Superior temporal gyrus (tissue), 1 donor: ENCODE measurements at regions not wholly inside any gene's neighbourhood (a gene's known extent, or its start where the extent isn't known, plus 50 kb on each side); places are given as distances from the start of the nearest gene placed in this dataset.
"Not testable (repeated sequence)": the region's sequence is repeated elsewhere in the genome, so short reads cannot be mapped to it uniquely, and the experiment has no call there.

Experiments
- DNase-seq: peaks from one replicate; pipeline ENCODE4 v3.0.0-alpha.2; 2016; ENCODE audit errors: extremely low spot score

DNA sequence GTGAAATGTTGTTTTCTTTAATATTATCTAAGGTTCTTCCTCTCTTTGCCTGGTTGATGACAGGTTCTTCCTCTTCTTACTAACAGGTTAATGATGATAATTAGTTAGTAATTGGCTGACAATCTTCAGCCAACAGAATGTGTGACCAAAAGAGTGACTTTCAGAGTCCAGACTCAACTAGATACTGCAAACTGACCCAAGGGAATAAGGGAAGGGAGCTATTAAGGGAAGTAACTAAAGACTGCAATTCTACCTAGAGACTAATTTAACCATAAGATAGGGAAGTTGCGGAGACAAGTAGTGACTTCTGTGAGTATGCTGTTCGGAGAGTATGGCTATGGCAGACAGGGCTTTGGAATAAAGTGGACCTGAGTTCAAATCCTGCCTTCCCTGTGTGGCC lies 127.3 kb upstream of the TACR1 start:
- no peak for DNase-seq

GRCh38 chr2:75325594-75325993 lies 126.3 kb upstream of the TACR1 start:
- no peak for DNase-seq

DNA sequence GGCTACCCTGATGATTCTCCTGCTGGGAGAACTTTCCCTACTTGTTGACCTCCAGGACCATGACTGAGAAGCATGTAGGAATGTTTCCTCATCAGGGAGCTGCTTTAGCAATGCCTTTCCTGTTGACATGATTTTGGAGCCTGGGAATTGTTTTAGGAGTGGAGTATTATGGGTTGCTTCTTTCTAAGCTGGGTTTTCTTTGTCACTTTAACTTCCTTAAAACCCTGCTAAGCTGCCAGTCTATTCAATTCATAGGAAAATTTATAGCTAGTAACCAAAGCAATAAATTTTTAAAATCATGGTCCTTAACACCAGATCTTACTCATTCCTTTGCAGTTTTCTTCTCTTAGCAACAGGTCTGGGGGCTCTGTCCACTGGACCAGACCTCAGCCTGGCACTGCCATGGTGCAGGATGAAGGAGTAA lies 125.6 kb upstream of the TACR1 start:
- DNase-seq, result no peak

DNA sequence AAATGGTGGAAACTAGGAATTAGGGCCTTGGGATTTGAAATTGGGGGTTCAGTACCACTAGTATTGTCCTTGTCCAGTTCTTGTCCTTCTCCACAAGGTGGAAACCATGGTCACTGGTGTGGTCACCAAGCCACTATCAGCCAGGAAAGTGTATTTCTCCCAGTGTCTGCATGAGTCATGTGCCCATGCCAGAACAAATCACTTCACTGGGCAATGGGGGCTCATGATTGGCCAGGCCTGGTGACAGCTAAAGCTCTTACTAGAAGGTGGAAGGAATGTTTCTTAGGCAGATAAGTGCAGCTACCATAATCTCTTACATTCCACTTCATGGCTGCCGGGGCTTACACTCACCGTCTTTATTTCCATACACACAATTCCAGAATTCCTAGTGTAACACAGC lies 124.8 kb upstream of the TACR1 start:
- no peak for DNase-seq

GRCh38 chr2:75321599-75321922 lies 122.2 kb upstream of the TACR1 start:
- DNase-seq, result no peak

- DNase-seq, result no peak
These were observed 121.7 kb upstream of the TACR1 start for GRCh38 chr2:75320898-75321598.

DNA sequence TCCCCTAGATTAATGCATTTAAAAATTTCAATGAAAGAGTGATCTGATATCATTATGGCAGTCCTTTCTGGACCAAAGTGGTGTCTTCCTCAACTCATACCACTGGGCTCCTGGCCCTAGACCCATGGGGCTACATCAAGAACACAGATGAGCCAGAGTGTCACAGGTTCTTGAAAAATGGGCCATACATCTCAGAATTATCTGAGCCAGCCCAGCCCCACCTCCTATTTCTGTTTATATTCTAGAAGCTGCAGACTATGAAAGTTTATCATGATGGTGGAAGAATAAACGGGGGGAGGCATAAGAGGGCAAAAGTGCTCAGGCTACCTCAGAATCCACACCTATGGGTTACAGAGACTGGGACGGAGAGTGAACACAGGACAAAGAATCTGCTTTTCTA lies 120.6 kb upstream of the TACR1 start:
- DNase-seq, result no peak

DNA sequence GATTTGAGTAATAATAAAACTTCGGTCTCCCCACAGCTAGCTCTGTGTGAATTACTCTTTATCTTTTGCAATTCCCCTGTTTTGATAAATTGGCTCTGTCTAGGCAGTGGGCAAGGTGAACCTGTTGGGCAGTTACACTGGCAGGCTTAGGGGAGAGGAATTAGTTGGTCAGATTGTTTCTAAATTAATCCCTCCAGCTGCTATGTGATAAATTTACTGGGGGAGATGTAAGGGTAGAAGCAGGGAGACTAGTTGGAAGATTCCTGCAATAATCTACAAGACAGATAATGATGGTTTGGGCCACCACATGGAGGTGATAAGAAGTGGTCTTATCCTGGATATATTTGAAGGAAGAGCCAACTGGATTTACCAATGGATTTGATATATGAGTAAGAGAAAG lies 118.5 kb upstream of the TACR1 start:
- no peak for DNase-seq

- DNase-seq, result no peak
These were observed 118.0 kb upstream of the TACR1 start for GRCh38 chr2:75317316-75317715.

DNA sequence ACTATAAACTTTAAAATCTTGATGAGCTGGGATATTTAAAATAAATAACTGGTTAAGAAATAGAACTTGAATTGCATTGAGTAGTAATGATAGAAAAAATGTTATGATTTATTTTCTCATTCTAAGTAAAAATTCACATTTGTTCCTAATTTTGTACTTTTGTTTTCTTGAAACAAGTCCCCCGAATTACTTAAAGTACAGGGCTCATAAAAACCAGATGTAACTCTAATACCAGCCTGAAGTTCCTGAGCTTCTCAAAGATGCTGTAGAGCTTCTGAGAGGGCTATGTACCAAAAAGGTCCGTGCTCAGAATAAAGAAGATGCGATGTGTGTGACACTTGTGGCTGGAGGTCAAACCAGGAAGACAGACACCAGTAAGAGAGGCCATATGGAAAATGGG lies 116.1 kb upstream of the TACR1 start:
- DNase-seq, result no peak

- DNase-seq, result no peak
These were observed 112.7 kb upstream of the TACR1 start for GRCh38 chr2:75311993-75312392.

DNA sequence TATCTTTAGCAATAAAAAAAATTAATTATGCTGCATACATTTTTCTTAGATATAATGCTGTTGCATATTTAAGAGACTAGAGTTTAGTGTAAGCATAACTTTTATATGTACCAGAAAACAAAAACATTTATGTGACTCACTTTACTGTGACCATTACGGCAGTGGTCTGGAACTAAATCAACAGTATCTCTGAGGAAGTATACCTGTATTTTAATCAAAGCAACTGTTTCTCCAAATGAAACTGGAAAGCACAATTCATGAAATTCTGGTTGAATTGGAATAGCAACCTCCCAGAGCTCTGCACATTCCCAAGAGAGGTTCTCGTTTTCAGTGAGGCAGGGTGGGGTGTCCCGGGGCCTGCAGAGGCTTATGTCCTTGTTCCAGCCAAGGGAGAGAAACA lies 112.2 kb upstream of the TACR1 start:
- DNase-seq, result no peak

GRCh38 chr2:75310876-75311275 lies 111.6 kb upstream of the TACR1 start:
- no peak for DNase-seq

DNA sequence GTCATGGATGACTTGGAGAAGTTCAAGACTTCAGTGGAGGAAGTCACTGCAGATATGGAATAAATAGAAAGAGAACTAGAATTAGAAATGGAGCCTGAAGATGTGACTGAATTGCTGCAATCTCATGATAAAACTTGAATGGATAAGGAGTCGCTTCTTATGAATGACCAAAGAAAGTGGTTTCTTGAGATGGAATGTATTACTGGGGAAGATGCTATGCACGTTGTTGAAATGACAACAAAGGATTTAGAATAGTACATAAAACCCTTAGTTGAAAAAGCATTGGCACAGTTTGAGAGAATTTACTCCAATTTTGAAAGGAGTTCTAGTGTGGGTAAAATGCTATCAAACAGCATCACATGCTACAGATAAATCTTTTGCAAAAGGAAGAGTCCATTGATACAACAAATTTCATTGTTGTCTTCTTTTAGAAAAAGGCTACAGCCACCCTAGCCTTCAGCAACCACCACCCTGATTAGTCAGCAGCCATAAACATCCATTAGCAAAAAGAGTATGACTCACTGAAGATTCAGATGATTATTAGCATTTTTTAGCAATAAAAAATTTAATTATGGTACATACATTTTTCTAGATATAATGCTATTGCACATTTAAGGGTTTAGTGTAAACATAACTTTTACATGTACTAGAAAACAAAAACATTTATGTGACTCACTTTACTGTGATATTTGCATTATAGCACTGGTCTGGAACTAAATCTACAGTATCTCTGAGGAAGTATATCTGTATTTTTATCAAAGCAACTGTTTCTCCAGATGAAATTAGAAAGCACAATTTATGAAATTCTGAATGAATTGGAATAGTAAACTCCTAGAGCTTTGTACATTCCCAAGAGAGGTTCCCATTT lies 110.5 kb upstream of the TACR1 start:
- no peak for DNase-seq

GRCh38 chr2:75303227-75303626 lies 103.9 kb upstream of the TACR1 start:
- DNase-seq, result no peak

GRCh38 chr2:75294362-75294761 lies 95.0 kb upstream of the TACR1 start:
- DNase-seq, result no peak

- no peak for DNase-seq
These were observed 93.5 kb upstream of the TACR1 start for GRCh38 chr2:75292826-75293225.

- no peak for DNase-seq
These were observed 91.4 kb upstream of the TACR1 start for GRCh38 chr2:75290600-75291150.

GRCh38 chr2:75289771-75290170 lies 90.5 kb upstream of the TACR1 start:
- DNase-seq, result no peak

DNA sequence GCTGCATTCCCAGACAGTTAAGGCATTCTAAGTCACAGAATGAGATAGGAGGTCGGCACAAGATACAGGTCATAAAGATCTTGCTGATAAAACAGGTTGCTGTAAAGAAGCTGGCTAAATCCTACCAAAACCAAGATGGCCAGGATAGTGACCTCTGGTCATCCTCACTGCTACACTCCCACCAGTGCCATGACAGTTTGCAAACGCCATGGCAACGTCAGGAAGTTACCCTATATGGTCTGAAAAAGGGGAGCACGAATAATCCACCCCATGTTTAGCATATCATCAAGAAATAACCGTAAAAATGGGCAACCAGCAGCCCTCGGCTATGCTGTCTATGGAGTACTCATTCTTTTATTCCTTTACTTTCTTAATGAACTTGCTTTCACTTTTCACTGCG lies 89.9 kb upstream of the TACR1 start:
- DNase-seq, result not testable (repeated sequence)

- no peak for DNase-seq
These were observed 89.4 kb upstream of the TACR1 start for GRCh38 chr2:75288760-75289159.

GRCh38 chr2:75287624-75288316 lies 88.5 kb upstream of the TACR1 start:
- no peak for DNase-seq

GRCh38 chr2:75284345-75284744 lies 85.0 kb upstream of the TACR1 start:
- DNase-seq, result no peak
